ENCODE measurements at regions not wholly inside any gene's neighbourhood (a gene's known extent, or its start where the extent isn't known, plus 50 kb on each side); places are given as distances from the start of the nearest gene placed in this dataset.

DNA sequence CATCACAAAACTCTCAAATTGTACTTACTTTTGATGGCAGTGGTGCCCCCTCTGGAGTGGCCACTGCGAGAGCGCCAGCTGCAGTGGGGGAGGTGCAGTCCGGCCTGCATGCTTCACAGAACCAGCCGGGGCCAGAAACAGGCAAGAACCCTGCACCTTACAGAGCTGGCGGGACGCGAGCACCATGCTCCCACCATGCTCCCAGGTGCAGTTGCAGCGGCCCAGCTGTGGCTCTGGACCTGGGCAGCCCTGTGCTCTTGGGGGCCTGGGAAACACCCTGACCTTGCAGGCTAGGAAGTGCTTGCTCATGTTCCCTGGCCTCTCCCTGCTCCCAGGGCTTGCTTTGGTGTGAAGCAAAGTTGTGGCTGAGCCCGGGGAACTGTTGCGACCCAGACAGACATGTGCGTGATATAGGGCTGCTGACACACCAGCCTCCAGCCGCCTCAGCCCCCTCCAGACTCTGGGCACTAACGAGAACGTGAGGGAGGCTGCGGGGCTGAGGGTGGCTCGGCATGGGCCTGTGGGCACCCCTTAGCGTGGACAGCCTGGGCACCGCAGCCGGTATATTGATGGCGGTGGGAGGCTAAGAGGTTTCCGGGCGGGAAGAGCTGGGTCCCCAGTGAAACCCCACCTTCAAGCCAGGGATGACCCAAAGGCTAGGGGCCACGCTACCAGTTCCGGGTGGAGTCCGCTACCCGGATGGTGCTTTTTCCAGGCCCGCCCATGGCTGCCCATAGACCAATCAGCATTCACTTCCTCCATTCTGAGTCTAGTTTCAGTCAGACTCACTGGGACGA, 1809.9 kb upstream of the ACO1 start:
- H3K27me3 ChIP-seq (replicated peaks in 2 of 5; ENCODE audit: control insufficient read depth in 4 of 5, insufficient read depth in 5 of 5, low read length in 4 of 5): no peaks in the 10 kb centered on the region
- no peaks in the 10 kb centered on the region for H3K36me3 ChIP-seq (ENCODE audit: control insufficient read depth in 4 of 4, insufficient read depth in 4 of 4, low read length in 3 of 4)
- ChIA-PET CTCF (no interaction called here), POLR2A (interaction anchor here (0.6 kb wide), 1 partner anchor 256 kb away, joined by 3 read pairs; no protein-coding TSS in a partner anchor)
- no peak overlapping the region for H3K27ac ChIP-seq (ENCODE audit: insufficient read depth in 1 of 2, low read depth in 1 of 2, low read length in 2 of 2, poor library complexity in 1 of 2, severe bottlenecking in 2 of 2)
- WGBS (ENCODE audit: insufficient coverage): 97% methylated on average over 27 of the region's 28 CpGs
- no peaks in the 10 kb centered on the region for H3K9me3 ChIP-seq (ENCODE audit: control extremely low read depth in 1 of 5, control insufficient read depth in 4 of 5, insufficient read depth in 2 of 5, low read depth in 1 of 5, low read length in 4 of 5)
- no peak overlapping the region for H3K4me3 ChIP-seq (ENCODE audit: control insufficient read depth in 1 of 7, extremely low read depth in 1 of 7, insufficient read depth in 4 of 7, low read depth in 2 of 7, low read length in 6 of 7)
- no peaks in the 10 kb centered on the region for H3K4me1 ChIP-seq (ENCODE audit: control extremely low read depth in 1 of 4, control insufficient read depth in 4 of 4, insufficient read depth in 4 of 4, low read length in 3 of 4)
- no peak for DNase-seq

DNA sequence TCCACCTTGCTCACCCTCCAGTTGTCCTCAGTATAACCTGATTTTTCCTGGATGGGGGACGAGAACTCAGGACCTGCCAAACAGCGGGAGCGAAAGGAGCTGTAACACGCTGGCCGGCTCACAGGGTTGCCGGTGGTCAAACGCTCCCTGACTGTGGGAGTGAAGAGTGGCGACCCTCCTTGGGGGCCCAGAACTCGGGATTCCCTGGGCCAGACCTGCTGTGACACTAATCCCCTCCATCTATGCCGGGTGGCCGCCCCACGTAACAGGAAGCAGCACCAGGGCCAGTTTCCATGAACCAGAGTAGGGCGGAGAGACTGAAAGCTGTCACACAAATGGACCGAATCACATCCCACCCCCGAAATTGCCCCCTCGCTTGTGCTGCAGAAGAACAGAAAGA, 1809.2 kb upstream of the ACO1 start:
- no peak overlapping the region for H3K4me3 ChIP-seq (ENCODE audit: control insufficient read depth in 1 of 7, extremely low read depth in 1 of 7, insufficient read depth in 4 of 7, low read depth in 2 of 7, low read length in 6 of 7)
- H3K4me1 ChIP-seq (ENCODE audit: control extremely low read depth in 1 of 4, control insufficient read depth in 4 of 4, insufficient read depth in 4 of 4, low read length in 3 of 4): no peaks in the 10 kb centered on the region
- WGBS (ENCODE audit: insufficient coverage): 95% methylated on average over 13 of the region's 16 CpGs
- no peaks in the 10 kb centered on the region for H3K36me3 ChIP-seq (ENCODE audit: control insufficient read depth in 4 of 4, insufficient read depth in 4 of 4, low read length in 3 of 4)
- POLR2A ChIA-PET: no interaction called here
- H3K9me3 ChIP-seq (ENCODE audit: control extremely low read depth in 1 of 5, control insufficient read depth in 4 of 5, insufficient read depth in 2 of 5, low read depth in 1 of 5, low read length in 4 of 5): no peaks in the 10 kb centered on the region
- H3K27me3 ChIP-seq (replicated peaks in 2 of 5; ENCODE audit: control insufficient read depth in 4 of 5, insufficient read depth in 5 of 5, low read length in 4 of 5): no peaks in the 10 kb centered on the region
- no peak for DNase-seq
- CTCF ChIA-PET: no interaction called here
- no peak overlapping the region for H3K27ac ChIP-seq (ENCODE audit: insufficient read depth in 1 of 2, low read depth in 1 of 2, low read length in 2 of 2, poor library complexity in 1 of 2, severe bottlenecking in 2 of 2)

DNA sequence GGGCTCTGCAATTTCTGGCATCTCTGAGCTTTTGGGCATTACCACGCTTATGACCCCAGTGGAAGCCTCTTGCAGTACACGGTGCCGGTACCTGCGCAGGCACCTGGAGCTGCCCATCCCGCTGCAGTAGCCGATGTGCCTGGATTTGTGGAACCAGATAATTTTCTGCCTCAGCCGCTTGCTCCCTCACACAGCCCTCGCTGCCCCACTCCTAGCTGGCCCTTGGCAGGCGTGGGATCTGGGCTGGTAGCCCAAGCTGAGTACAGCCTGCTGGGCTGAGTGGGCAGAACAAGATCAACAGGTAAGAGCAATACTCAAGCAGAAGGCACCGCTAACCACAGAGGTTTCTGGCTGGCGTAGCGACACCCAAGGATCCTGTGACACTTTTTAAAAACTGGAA, 1808.8 kb upstream of the ACO1 start:
- Histone ChIP-seq H3K4me1 (ENCODE audit: control extremely low read depth in 1 of 4, control insufficient read depth in 4 of 4, insufficient read depth in 4 of 4, low read length in 3 of 4) (no peaks in the 10 kb centered on the region), H3K27me3 (replicated peaks in 2 of 5; ENCODE audit: control insufficient read depth in 4 of 5, insufficient read depth in 5 of 5, low read length in 4 of 5) (no peaks in the 10 kb centered on the region), H3K4me3 (ENCODE audit: control insufficient read depth in 1 of 7, extremely low read depth in 1 of 7, insufficient read depth in 4 of 7, low read depth in 2 of 7, low read length in 6 of 7) (no peak overlapping the region), H3K27ac (ENCODE audit: insufficient read depth in 1 of 2, low read depth in 1 of 2, low read length in 2 of 2, poor library complexity in 1 of 2, severe bottlenecking in 2 of 2) (no peak overlapping the region), H3K36me3 (ENCODE audit: control insufficient read depth in 4 of 4, insufficient read depth in 4 of 4, low read length in 3 of 4) (no peaks in the 10 kb centered on the region), H3K9me3 (ENCODE audit: control extremely low read depth in 1 of 5, control insufficient read depth in 4 of 5, insufficient read depth in 2 of 5, low read depth in 1 of 5, low read length in 4 of 5) (no peaks in the 10 kb centered on the region)
- ChIA-PET POLR2A (no interaction called here), CTCF (no interaction called here)
- no peak for DNase-seq
- 98% methylated on average over 10 of the region's 12 CpGs for WGBS (ENCODE audit: insufficient coverage)

DNA sequence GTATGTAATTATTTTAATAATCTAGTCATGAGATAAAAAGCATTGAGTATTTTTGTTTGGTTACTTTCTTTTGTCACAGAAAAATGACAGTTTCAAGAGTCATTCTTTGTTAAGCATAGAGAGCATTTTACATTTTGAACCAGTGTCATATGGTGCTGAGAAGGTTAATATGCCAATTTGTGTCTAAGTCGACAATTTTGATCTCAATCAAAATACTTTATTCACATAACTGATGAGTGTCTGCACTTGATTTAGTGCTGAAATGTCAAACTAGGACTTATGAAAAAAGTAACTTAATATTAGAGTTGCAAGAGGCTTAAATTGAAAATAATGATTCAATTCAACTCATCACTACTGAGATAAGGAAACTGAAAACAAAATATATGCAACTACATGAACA, 1804.6 kb upstream of the ACO1 start:
- DNase-seq: no peak
- Histone ChIP-seq H3K9me3 (ENCODE audit: control extremely low read depth in 1 of 5, control insufficient read depth in 4 of 5, insufficient read depth in 2 of 5, low read depth in 1 of 5, low read length in 4 of 5) (no peaks in the 10 kb centered on the region), H3K27ac (ENCODE audit: insufficient read depth in 1 of 2, low read depth in 1 of 2, low read length in 2 of 2, poor library complexity in 1 of 2, severe bottlenecking in 2 of 2) (no peak overlapping the region), H3K36me3 (ENCODE audit: control insufficient read depth in 4 of 4, insufficient read depth in 4 of 4, low read length in 3 of 4) (no peaks in the 10 kb centered on the region), H3K4me1 (ENCODE audit: control extremely low read depth in 1 of 4, control insufficient read depth in 4 of 4, insufficient read depth in 4 of 4, low read length in 3 of 4) (no peaks in the 10 kb centered on the region), H3K4me3 (ENCODE audit: control insufficient read depth in 1 of 7, extremely low read depth in 1 of 7, insufficient read depth in 4 of 7, low read depth in 2 of 7, low read length in 6 of 7) (no peak overlapping the region), H3K27me3 (replicated peaks in 2 of 5; ENCODE audit: control insufficient read depth in 4 of 5, insufficient read depth in 5 of 5, low read length in 4 of 5) (no peaks in the 10 kb centered on the region)
- WGBS (ENCODE audit: insufficient coverage): no CpG with 5 or more reads among the region's 1 CpG
- ChIA-PET POLR2A (no interaction called here), CTCF (no interaction called here)

DNA sequence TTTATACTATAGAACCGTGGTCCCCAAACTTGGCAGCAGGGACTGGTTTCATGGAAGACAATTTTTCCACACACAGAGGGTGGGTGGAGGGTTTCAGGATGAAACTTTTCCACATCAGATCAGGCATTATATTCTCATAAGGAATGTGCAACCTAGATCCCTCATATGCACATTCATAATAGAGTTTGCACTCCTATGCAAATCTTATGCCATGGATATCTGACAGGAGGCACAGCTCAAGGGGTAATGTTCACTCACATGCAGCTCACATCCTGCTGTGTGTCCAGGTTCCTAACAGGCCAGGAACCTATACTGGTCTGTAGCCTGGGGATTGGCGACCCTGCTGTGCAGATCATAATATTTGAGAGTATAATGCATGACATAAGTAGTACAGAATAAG, 1802.2 kb upstream of the ACO1 start:
- no CpG with 5 or more reads among the region's 2 CpGs for WGBS (ENCODE audit: insufficient coverage)
- Histone ChIP-seq H3K9me3 (ENCODE audit: control extremely low read depth in 1 of 5, control insufficient read depth in 4 of 5, insufficient read depth in 2 of 5, low read depth in 1 of 5, low read length in 4 of 5) (no peaks in the 10 kb centered on the region), H3K4me3 (ENCODE audit: control insufficient read depth in 1 of 7, extremely low read depth in 1 of 7, insufficient read depth in 4 of 7, low read depth in 2 of 7, low read length in 6 of 7) (no peak overlapping the region), H3K27me3 (replicated peaks in 2 of 5; ENCODE audit: control insufficient read depth in 4 of 5, insufficient read depth in 5 of 5, low read length in 4 of 5) (no peaks in the 10 kb centered on the region), H3K36me3 (ENCODE audit: control insufficient read depth in 4 of 4, insufficient read depth in 4 of 4, low read length in 3 of 4) (no peaks in the 10 kb centered on the region), H3K27ac (ENCODE audit: insufficient read depth in 1 of 2, low read depth in 1 of 2, low read length in 2 of 2, poor library complexity in 1 of 2, severe bottlenecking in 2 of 2) (no peak overlapping the region), H3K4me1 (ENCODE audit: control extremely low read depth in 1 of 4, control insufficient read depth in 4 of 4, insufficient read depth in 4 of 4, low read length in 3 of 4) (no peaks in the 10 kb centered on the region)
- ChIA-PET CTCF (no interaction called here), POLR2A (no interaction called here)
- DNase-seq: no peak

DNA sequence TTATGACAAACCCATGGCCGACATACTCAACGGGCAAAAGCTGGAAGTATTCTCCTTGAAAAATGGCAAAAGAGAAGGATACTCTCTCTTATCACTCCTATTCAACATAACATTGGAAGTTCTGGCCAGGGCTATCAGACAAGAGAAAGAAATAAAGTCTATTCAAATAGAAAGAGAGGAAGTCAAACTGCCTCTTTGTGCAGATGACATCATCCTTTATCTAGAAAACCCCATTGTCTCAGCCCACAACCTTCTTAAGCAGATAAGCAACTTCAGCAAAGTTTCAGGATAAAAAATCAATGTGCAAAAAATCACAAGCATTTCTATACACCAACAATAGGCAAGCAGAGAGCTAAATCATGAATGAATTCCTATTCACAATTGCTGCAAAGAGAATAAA, 1799.9 kb upstream of the ACO1 start:
- CTCF ChIA-PET: no interaction called here
- no CpG with 5 or more reads among the region's 2 CpGs for WGBS (ENCODE audit: insufficient coverage)

DNA sequence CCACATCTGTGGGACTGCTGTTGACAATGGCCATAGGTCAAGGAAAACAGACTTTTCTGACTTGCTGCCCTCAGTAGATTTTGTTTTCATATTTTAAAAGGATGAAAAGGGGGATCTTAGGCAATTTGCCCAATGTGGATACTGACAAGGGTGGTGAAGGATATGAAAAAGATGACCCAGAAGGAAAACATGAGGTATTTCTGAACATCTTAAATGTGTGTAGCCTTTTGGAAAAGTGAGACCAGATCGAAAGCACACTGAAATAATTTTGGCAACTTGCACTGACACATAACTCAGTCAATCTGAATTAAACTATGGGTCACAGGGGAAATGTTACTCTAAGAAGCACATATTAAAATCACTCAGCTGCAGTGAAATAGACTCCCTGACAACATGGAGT, 1793.0 kb upstream of the ACO1 start:
- WGBS (ENCODE audit: insufficient coverage): 100% methylated on average over 1 of the region's 1 CpG
- POLR2A ChIA-PET: no interaction called here
- Histone ChIP-seq H3K36me3 (ENCODE audit: control insufficient read depth in 4 of 4, insufficient read depth in 4 of 4, low read length in 3 of 4) (no peaks in the 10 kb centered on the region), H3K27ac (ENCODE audit: insufficient read depth in 1 of 2, low read depth in 1 of 2, low read length in 2 of 2, poor library complexity in 1 of 2, severe bottlenecking in 2 of 2) (no peak overlapping the region), H3K4me3 (ENCODE audit: control insufficient read depth in 1 of 7, extremely low read depth in 1 of 7, insufficient read depth in 4 of 7, low read depth in 2 of 7, low read length in 6 of 7) (no peak overlapping the region), H3K4me1 (ENCODE audit: control extremely low read depth in 1 of 4, control insufficient read depth in 4 of 4, insufficient read depth in 4 of 4, low read length in 3 of 4) (no peaks in the 10 kb centered on the region), H3K27me3 (replicated peaks in 2 of 5; ENCODE audit: control insufficient read depth in 4 of 5, insufficient read depth in 5 of 5, low read length in 4 of 5) (no peaks in the 10 kb centered on the region), H3K9me3 (ENCODE audit: control extremely low read depth in 1 of 5, control insufficient read depth in 4 of 5, insufficient read depth in 2 of 5, low read depth in 1 of 5, low read length in 4 of 5) (no peaks in the 10 kb centered on the region)
- CTCF ChIA-PET: no interaction called here
- no peak for DNase-seq

More for the DNA sequence above, 1799.9 kb upstream of the ACO1 start:
- H3K36me3 ChIP-seq (ENCODE audit: control insufficient read depth in 4 of 4, insufficient read depth in 4 of 4, low read length in 3 of 4): no peaks in the 10 kb centered on the region
- no peak overlapping the region for H3K27ac ChIP-seq (ENCODE audit: insufficient read depth in 1 of 2, low read depth in 1 of 2, low read length in 2 of 2, poor library complexity in 1 of 2, severe bottlenecking in 2 of 2)
- DNase-seq: no peak
- no peaks in the 10 kb centered on the region for H3K9me3 ChIP-seq (ENCODE audit: control extremely low read depth in 1 of 5, control insufficient read depth in 4 of 5, insufficient read depth in 2 of 5, low read depth in 1 of 5, low read length in 4 of 5)
- H3K4me1 ChIP-seq (ENCODE audit: control extremely low read depth in 1 of 4, control insufficient read depth in 4 of 4, insufficient read depth in 4 of 4, low read length in 3 of 4): no peaks in the 10 kb centered on the region
- H3K4me3 ChIP-seq (ENCODE audit: control insufficient read depth in 1 of 7, extremely low read depth in 1 of 7, insufficient read depth in 4 of 7, low read depth in 2 of 7, low read length in 6 of 7): no peak overlapping the region
- no peaks in the 10 kb centered on the region for H3K27me3 ChIP-seq (replicated peaks in 2 of 5; ENCODE audit: control insufficient read depth in 4 of 5, insufficient read depth in 5 of 5, low read length in 4 of 5)
- POLR2A ChIA-PET: no interaction called here
